ENCODE measurements at regions not wholly inside any gene's neighbourhood (a gene's known extent, or its start where the extent isn't known, plus 50 kb on each side); places are given as distances from the start of the nearest gene placed in this dataset.

DNA sequence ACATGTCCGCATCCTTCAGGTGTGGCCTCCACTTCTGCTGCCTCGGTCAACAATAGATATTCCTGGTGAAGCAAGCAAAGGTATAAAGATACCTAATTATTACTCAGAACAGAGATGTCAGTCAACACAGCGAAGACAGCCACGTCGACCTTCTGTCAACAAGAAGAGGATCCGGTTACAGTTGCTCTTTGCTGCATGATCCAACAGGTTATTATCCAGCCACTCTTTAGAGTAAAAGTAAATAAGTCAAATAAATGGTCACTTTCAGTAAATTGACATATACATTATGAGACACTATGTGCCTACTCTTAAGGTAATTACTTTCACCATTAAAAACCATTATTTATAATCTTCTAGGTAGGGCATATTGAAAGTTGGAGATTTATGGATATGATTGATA, 356.8 kb upstream of the ATP11B start:
- ChIA-PET CTCF (no interaction called here), POLR2A (no interaction called here)
- peaks cover 6% of the 10 kb centered on the region for H3K9me3 ChIP-seq (ENCODE audit: control insufficient read depth, insufficient read depth, low read length)
- H3K27ac ChIP-seq (ENCODE audit: low read depth, low read length): no peak overlapping the region
- H3K4me3 ChIP-seq (ENCODE audit: low read depth, low read length): no peak overlapping the region
- TF ChIP-seq, protein P1, sequence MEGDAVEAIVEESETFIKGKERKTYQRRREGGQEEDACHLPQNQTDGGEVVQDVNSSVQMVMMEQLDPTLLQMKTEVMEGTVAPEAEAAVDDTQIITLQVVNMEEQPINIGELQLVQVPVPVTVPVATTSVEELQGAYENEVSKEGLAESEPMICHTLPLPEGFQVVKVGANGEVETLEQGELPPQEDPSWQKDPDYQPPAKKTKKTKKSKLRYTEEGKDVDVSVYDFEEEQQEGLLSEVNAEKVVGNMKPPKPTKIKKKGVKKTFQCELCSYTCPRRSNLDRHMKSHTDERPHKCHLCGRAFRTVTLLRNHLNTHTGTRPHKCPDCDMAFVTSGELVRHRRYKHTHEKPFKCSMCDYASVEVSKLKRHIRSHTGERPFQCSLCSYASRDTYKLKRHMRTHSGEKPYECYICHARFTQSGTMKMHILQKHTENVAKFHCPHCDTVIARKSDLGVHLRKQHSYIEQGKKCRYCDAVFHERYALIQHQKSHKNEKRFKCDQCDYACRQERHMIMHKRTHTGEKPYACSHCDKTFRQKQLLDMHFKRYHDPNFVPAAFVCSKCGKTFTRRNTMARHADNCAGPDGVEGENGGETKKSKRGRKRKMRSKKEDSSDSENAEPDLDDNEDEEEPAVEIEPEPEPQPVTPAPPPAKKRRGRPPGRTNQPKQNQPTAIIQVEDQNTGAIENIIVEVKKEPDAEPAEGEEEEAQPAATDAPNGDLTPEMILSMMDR (IDR thresholded peaks at IDR 0.05; ENCODE audit: low read depth, low read length): no peak
- H3K27me3 ChIP-seq (ENCODE audit: control insufficient read depth, insufficient read depth, low read length): no peaks in the 10 kb centered on the region
- no peak for DNase-seq (ENCODE audit: low read depth, low spot score)

DNA sequence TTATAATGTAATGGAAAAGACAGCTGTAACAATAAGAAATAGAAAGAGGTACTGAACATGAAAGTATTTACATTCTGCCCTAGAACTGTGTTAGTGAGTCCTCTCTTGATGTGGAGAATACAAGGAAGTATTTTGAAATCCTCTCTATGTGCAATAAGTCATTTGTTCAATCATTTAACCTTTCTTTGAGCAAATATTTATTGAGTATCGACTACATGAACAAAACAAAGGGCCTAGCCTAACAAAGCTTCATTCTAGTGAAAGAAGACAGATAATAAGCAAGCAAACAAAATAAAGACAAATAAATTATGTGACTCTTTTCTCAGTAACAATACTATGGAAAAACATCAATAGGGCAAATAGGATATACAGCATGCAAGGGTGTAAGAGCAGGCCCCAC, 354.9 kb upstream of the ATP11B start:
- no peaks in the 10 kb centered on the region for H3K27me3 ChIP-seq (ENCODE audit: control insufficient read depth, insufficient read depth, low read length)
- TF ChIP-seq, protein P1 (IDR thresholded peaks at IDR 0.05; ENCODE audit: low read depth, low read length): no peak
- H3K4me3 ChIP-seq (ENCODE audit: low read depth, low read length): no peak overlapping the region
- no peak overlapping the region for H3K27ac ChIP-seq (ENCODE audit: low read depth, low read length)
- DNase-seq (ENCODE audit: low read depth, low spot score): no peak
- ChIA-PET CTCF (no interaction called here), POLR2A (no interaction called here)
- H3K9me3 ChIP-seq (ENCODE audit: control insufficient read depth, insufficient read depth, low read length): peaks cover 2% of the 10 kb centered on the region; the same call in 1 of the 2 replicates

DNA sequence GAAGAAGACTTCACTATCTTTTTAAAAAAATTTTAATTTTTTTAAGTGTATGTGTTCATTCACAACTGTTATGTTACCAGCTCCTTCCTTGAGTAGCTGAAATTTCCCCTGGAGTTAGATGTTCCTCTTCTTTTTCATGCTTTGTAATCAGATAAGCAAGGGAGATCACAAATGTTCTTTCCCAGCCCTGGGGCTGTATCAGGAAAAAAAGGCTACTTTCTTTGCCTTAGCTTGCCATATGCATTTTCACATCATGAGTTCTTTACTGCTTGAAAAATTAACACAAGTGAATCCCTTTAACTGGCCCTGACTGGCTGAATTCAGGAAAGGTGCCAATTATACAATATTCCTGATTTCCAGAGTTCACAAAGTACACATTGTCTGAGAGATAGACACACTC, 353.2 kb upstream of the ATP11B start:
- no peaks in the 10 kb centered on the region for H3K27me3 ChIP-seq (ENCODE audit: control insufficient read depth, insufficient read depth, low read length)
- DNase-seq (ENCODE audit: low read depth, low spot score): no peak
- TF ChIP-seq, protein P1 (IDR thresholded peaks at IDR 0.05; ENCODE audit: low read depth, low read length): no peak
- POLR2A ChIA-PET: no interaction called here
- no peak overlapping the region for H3K27ac ChIP-seq (ENCODE audit: low read depth, low read length)
- peaks cover 2% of the 10 kb centered on the region; the same call in 1 of the 2 replicates for H3K9me3 ChIP-seq (ENCODE audit: control insufficient read depth, insufficient read depth, low read length)
- CTCF ChIA-PET: no interaction called here
- no peak overlapping the region for H3K4me3 ChIP-seq (ENCODE audit: low read depth, low read length)

DNA sequence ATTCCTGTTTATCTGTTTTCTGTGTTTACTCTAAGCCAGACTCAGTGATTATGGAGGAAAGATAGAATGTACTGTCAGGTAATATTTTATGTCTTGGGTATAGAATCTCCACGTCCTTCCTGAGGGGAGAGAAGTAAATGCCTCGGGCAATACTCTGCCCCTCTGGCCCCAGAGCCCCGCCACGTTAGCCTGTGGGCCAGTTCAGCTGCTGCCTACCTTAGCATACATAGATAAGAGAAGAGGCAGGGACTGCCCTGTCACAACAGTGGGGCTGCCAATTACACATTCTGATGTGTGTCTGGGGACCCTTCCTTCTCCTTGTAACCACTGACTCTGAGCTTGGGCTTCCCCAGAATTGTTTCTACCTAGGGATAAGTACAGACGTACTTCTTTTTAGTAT, 347.7 kb upstream of the ATP11B start:
- H3K27me3 ChIP-seq (ENCODE audit: control insufficient read depth, insufficient read depth, low read length): no peaks in the 10 kb centered on the region
- POLR2A ChIA-PET: no interaction called here
- CTCF ChIA-PET: no interaction called here
- no peak overlapping the region for H3K4me3 ChIP-seq (ENCODE audit: low read depth, low read length)
- TF ChIP-seq, protein P1 (IDR thresholded peaks at IDR 0.05; ENCODE audit: low read depth, low read length): no peak
- H3K9me3 ChIP-seq (ENCODE audit: control insufficient read depth, insufficient read depth, low read length): peaks cover 11% of the 10 kb centered on the region
- no peak for DNase-seq (ENCODE audit: low read depth, low spot score)
- H3K27ac ChIP-seq (ENCODE audit: low read depth, low read length): no peak overlapping the region

DNA sequence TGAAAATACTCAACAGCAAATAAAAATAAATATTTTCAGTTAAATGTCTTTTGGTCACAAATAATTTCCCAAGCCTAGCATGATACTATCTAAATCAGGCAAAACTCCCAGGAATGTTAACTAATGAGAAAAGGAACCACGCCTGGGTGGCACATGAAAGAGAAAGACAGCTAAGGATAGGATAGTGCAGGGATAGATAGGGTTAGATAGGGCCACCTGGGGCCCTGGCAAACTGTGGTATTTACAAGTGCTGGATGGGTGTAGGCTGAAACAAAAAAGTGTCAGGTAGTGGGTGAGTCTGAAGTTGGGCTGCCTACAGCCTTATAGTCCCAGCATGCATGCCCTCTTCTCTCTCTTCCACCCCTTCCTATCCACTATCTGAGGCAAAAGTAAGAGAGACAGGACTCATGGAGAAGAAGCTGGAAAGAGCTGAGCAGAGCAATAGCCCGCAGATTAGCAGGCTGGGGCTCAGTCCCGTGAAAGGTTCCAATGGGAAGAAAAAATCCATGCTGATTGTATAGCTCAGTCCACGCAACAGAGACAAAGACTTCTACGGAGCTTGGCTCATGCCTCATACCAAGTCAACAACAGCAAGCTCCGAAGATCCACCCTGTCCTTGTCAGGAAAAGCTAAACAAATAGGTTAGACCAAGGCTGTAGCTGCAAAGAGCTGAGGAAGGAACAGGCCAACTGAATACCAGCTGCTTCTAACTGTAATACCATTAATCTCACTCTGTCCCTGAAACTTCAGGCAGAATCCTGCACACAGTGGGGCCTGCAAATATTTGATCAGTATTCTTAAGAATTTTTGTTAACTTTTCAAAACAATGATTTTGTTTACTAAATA, 342.1 kb upstream of the ATP11B start:
- CTCF ChIA-PET: no interaction called here
- no peak overlapping the region for H3K4me3 ChIP-seq (ENCODE audit: low read depth, low read length)
- POLR2A ChIA-PET: no interaction called here
- H3K27me3 ChIP-seq (ENCODE audit: control insufficient read depth, insufficient read depth, low read length): no peaks in the 10 kb centered on the region
- peaks cover 11% of the 10 kb centered on the region for H3K9me3 ChIP-seq (ENCODE audit: control insufficient read depth, insufficient read depth, low read length)
- TF ChIP-seq, protein P1 (IDR thresholded peaks at IDR 0.05; ENCODE audit: low read depth, low read length): no peak
- H3K27ac ChIP-seq (ENCODE audit: low read depth, low read length): no peak overlapping the region
- no peak for DNase-seq (ENCODE audit: low read depth, low spot score)
